ENCODE measurements at regions not wholly inside any gene's neighbourhood (a gene's known extent, or its start where the extent isn't known, plus 50 kb on each side); places are given as distances from the start of the nearest gene placed in this dataset.
"Not testable (repeated sequence)": the region's sequence is repeated elsewhere in the genome, so short reads cannot be mapped to it uniquely, and the experiment has no call there.

- DNase-seq (ENCODE audit: extremely low read depth in 1 of 2, low read depth in 1 of 2) = not testable (repeated sequence)
Measured at GRCh38 chr12:125353002-125353401, 287.8 kb downstream of the AACS start.

DNA sequence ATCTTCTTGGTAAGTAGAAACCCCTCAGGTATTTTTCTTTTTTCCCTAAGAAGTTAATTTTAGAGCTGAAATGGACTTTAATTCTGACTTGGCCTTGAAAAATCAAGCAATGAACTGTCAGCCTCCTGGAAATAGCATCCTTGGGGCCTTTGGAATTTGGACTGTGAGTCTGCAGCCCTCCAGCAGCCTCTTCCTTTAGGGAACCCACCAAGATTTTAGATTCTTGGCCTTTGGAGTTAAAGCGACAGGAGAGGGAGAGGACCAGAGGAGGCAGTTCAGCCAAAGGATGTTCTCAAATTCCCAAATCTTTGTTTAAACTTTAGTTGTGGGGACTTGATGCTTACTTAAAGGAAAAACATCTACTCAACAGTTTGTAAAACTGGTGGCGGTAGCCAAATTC lies 288.6 kb downstream of the AACS start:
- no peak for DNase-seq (ENCODE audit: extremely low read depth in 1 of 2, low read depth in 1 of 2)

GRCh38 chr12:125355614-125356013 lies 290.4 kb downstream of the AACS start:
- no peak for DNase-seq (ENCODE audit: extremely low read depth in 1 of 2, low read depth in 1 of 2)

DNA sequence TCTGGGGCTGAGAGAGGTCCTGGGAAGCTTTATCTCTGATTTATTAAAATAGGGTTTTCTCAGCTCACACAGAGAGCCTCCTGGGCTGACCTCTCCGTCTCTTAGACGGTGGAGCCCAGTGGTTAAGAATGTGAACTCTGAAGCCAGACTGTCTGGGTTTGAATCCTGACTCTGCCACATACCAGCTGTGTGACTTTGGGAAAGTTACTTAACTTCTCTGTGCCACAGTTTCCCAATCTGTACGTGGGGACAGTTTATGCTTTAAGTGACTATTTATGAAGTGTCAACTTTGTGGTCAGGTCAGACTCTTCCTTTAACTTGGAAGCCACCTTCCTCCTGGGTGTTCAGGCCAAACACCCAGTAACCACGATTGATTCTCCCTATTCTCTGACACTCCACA lies 290.9 kb downstream of the AACS start:
- DNase-seq (ENCODE audit: extremely low read depth in 1 of 2, low read depth in 1 of 2) = no peak

DNA sequence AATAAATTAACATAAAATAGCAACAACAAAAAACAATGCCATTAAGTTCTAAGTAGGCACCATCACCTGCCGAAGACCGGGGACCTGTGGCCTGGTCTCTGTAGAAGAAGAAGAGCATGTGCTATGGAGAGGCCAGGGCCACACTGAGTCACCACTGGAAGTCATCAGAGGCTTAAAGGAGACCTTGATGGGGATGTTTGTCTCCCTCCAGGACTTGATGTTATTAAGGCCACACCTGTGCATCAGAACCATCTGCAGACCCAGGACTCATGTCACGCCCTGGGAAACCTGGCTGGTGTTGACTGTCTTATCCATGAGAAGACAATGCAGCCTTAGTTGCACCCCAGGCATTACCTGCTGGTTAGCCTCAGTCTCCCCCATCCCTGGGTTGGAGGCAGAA lies 292.3 kb downstream of the AACS start:
- DNase-seq (ENCODE audit: extremely low read depth in 1 of 2, low read depth in 1 of 2) = no peak

GRCh38 chr12:125360540-125360939 lies 295.3 kb downstream of the AACS start:
- no peak for DNase-seq (ENCODE audit: extremely low read depth in 1 of 2, low read depth in 1 of 2)

GRCh38 chr12:125371033-125371432 lies 305.8 kb downstream of the AACS start:
- no peak for DNase-seq (ENCODE audit: extremely low read depth in 1 of 2, low read depth in 1 of 2)

DNA sequence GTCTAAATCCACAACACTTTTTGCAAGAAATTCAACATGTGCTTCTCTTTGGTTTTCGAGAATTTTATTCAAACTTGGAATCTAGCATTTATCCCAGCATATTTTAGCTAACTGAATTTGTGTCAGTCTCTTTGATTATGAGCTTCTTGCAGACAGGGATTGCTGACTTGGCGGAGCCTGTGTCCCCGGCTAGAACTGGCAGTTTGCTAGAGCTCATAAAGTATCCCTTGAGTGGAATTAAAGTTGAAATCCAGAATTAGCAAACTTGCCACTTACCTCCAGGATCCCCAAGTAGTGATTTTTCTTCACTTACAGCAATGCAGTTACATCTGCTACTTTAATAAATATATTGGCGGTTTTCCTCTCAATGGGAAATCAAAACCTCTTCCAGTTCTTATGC lies 306.9 kb downstream of the AACS start:
- DNase-seq (ENCODE audit: extremely low read depth in 1 of 2, low read depth in 1 of 2) = no peak

DNA sequence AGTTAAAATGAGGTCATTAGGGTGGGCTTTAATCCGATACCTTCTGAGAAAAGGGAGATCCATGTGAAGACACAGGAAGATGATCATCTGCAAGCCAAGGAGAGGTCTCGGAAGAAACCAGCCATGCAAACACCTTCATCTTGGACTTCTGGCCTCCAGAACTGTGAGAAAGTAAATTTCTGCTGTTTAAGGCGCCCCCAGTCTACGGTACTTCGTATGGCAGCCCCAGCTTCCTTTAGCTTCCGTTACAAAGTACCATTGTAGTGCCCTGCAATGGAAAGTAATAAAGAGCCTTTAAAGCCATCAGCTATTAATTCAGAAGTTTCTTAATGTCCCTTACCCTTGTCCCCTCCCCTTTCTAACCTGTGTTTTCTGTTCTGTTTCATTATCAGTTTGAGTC lies 308.1 kb downstream of the AACS start:
- DNase-seq (ENCODE audit: extremely low read depth in 1 of 2, low read depth in 1 of 2) = no peak

- DNase-seq (ENCODE audit: extremely low read depth in 1 of 2, low read depth in 1 of 2) = no peak
Measured at GRCh38 chr12:125376422-125376821, 311.2 kb downstream of the AACS start.

DNA sequence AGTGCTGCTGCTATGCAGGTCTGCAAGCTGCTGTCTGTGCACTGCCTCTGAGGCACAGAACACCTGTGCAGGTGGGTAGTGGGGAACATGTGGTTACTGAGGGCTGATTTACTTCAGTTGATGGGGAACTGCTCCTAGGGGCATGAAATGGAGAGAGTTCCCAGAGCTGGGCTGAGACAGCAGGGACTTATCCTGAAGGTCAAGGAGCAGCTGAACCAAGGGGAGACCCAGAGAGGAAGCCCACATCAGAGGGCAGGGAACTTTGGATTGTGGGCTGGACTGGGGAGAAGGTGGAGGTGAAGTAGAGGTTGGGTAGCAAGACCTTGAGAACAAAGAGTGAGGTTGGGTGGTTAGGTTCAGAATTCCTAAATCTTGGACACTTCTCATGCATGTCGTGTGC lies 311.9 kb downstream of the AACS start:
- no peak for DNase-seq (ENCODE audit: extremely low read depth in 1 of 2, low read depth in 1 of 2)

- DNase-seq (ENCODE audit: extremely low read depth in 1 of 2, low read depth in 1 of 2) = no peak
Measured at GRCh38 chr12:125381373-125381772, 316.1 kb downstream of the AACS start.

GRCh38 chr12:125382926-125383325 lies 317.7 kb downstream of the AACS start:
- DNase-seq (ENCODE audit: extremely low read depth in 1 of 2, low read depth in 1 of 2) = no peak

GRCh38 chr12:125386652-125387051 lies 321.4 kb downstream of the AACS start:
- no peak for DNase-seq (ENCODE audit: extremely low read depth in 1 of 2, low read depth in 1 of 2)

DNA sequence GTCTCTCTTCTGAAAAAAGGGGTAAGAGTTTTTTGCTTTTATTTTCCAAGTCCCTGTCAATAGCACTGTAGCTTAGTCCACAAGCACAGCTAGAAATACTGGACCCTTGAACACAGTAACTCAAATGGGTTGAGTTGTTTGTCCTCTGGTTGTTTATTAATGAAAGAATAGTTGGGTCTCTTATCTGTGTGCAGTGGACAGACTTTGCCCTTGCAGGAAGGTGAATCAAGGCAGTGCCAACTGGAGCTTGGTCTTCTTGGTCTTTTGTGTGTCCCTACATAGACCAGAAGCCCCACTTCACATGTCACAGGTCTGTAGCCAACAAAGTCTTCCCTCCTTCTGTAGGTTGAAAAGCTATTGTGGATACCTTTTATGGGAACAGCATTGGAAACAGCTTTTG lies 322.0 kb downstream of the AACS start:
- DNase-seq (ENCODE audit: extremely low read depth in 1 of 2, low read depth in 1 of 2) = no peak

- DNase-seq (ENCODE audit: extremely low read depth in 1 of 2, low read depth in 1 of 2) = no peak
Measured at GRCh38 chr12:125389061-125389697, 323.9 kb downstream of the AACS start.

- DNase-seq (ENCODE audit: extremely low read depth in 1 of 2, low read depth in 1 of 2) = no peak
Measured at GRCh38 chr12:125393569-125393968, 328.3 kb downstream of the AACS start.

GRCh38 chr12:125395583-125396215 lies 330.5 kb downstream of the AACS start:
- no peak for DNase-seq (ENCODE audit: extremely low read depth in 1 of 2, low read depth in 1 of 2)

DNA sequence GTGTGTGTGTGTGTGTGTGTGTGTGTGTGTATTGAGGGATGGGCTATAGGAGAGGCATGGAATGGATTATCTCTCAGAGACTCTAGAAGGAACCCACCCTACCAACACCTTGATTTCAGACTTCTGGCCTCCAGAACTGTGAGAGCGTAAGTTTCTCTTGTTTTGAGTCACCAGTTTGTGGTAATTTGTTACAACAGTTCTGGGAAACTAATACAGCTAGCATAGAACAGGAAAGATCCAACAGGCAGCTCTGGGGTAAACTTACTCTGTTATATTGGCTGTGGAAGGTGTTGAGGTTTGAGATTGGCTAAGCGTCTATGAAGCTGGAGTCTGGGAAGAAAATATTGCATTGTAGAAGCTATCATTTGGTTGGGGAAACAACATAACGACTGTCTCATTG lies 334.3 kb downstream of the AACS start:
- no peak for DNase-seq (ENCODE audit: extremely low read depth in 1 of 2, low read depth in 1 of 2)

DNA sequence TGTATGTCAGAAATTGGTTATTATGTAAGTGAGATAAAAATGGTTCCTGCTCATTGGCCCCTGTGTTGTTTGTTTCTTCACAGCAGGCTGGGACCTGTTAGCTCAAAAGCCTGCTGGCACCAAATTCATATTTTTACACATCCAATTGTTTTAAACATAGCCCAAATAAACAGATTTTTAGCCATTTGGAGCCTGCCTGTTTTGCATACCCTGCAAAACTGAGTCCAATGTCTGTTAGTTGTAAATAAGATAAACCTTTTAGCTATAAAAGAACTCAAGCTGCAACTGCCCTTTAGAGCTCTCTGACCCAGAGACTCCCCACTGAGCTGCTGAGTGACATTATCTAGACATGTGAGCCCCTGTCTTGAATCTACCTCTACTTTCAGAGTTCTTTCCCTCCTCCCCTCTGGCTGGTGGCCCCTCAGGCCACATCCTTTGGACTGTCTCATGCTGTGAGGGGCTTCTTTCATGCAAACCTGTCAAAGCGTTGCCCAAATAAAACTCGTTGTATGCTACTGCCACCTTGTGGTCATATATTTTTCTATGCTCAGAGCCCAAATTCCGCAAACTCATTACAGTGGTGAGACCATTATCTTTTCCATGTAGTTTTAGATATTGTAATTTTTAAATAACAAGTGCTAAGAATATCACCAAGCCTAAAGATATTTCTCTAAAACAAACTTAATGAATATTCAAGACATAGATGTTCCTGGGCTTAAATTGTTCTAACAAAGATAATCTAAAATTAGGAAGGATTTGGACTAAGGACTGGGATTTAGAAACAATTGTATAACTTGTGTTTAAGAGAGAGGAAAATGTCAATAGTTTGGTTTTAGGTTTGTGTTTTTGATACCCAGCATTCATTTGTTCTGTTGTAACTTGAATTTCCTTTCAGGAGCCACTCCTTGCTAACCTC lies 337.9 kb downstream of the AACS start:
- no peak for DNase-seq (ENCODE audit: extremely low read depth in 1 of 2, low read depth in 1 of 2)

DNA sequence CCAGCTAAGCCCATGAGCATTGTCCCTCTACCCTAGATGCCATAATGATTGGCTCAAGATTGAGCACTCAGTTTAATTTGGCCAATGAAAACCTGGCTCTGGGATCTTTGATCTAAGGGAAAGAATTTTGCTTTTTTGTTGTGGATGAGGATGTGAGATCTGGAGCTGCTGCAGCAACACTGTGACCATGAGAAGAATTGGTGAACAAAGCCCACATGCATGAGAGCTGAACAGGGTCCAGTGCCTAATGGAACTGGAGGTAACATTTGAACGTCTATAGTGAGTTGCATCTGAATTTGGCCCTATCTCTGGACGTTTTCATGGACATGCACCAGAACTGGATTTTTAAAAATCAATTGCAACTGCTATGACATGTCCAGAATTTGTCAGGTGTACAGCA lies 338.6 kb downstream of the AACS start:
- no peak for DNase-seq (ENCODE audit: extremely low read depth in 1 of 2, low read depth in 1 of 2)

GRCh38 chr12:125406131-125406530 lies 340.9 kb downstream of the AACS start:
- DNase-seq (ENCODE audit: extremely low read depth in 1 of 2, low read depth in 1 of 2) = no peak

All from activated CD8-positive, alpha-beta memory T cell treated with anti-CD3 and anti-CD28 coated beads for 1 hour (primary cell).